ENCODE measurements at regions not wholly inside any gene's neighbourhood (a gene's known extent, or its start where the extent isn't known, plus 50 kb on each side); places are given as distances from the start of the nearest gene placed in this dataset.

DNA sequence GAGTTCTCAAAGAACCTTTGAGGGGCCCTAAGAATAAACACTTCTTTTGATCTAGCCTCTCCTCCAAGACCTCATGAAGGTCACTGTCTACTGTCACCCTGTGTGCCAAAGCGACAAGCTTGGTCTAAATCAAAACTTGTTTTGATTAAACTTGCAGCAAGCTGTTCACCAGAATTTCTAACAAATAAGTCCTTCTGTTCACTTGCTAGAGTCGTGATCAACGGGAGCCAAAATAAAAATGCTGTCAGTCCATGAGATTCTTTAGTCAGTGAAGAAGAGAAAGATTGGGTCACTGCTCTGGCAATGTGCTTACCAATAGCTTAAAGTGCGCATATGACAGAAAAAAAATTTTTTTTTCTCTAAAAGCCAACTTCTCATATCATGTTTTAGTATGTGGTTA, 53.9 kb upstream of the GALNT5 start:
- whole genome bisulfite sequencing, 2 donors (ENCODE audit: extremely low coverage in 2 of 2, insufficient read length in 2 of 2, insufficient replicate concordance in 1 of 2), result no CpG with 5 or more reads among the region's 4 CpGs
- no peak overlapping the region for H2BK15ac ChIP-seq (ENCODE audit: low read length)
- H2BK12ac ChIP-seq (ENCODE audit: low read length), result no peak overlapping the region

DNA sequence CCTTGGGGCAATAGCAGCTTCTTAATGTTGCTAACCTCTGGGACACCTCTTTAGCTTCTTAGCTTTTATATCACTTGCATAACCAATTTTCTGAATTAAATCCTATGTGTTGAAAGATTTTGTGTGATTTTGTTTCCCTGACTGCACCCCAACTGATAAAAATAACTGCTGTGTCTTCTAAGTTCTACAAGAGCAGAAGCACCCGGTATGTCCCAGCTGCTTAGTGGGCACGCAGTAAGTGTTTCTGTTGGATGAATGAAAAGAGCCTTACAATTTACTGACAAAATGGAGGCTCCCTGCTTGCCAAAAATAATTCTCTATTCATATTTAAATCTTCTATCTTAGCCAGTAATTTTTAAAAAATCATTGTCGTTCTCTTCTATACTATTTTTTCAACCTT, 53.1 kb upstream of the GALNT5 start:
- 100% methylated on average over 1 of the region's 3 CpGs; no CpG with 5 or more reads in 1 of the 2 donors for WGBS, 2 donors (ENCODE audit: extremely low coverage in 2 of 2, insufficient read length in 2 of 2, insufficient replicate concordance in 1 of 2)
- Histone ChIP-seq H3K18ac (ENCODE audit: low read length) (no peak overlapping the region), H3K27ac (replicated peaks; ENCODE audit: low read length) (no peak overlapping the region), H3K9ac (ENCODE audit: low read depth, low read length, poor library complexity) (no peak overlapping the region), H3K4me3 (ENCODE audit: low read length in 2 of 2) (no peak overlapping the region), H3K4ac (ENCODE audit: low read length) (no peak overlapping the region), H3K23ac (ENCODE audit: low read depth, low read length, poor library complexity) (no peak overlapping the region), H2BK12ac (ENCODE audit: low read length) (no peak overlapping the region), H2AK5ac (ENCODE audit: low read depth, low read length) (no peak overlapping the region), H3K79me1 (ENCODE audit: low read depth, low read length) (no peaks in the 10 kb centered on the region), H3K36me3 (replicated peaks in 1 of 2; ENCODE audit: control insufficient read depth in 2 of 2, insufficient read depth in 2 of 2, low read length in 2 of 2) (no peaks in the 10 kb centered on the region), H3K4me2 (ENCODE audit: insufficient read depth, low read length, poor library complexity, severe bottlenecking) (no peak overlapping the region), H2BK120ac (ENCODE audit: low read depth, low read length) (no peak overlapping the region), H2BK15ac (ENCODE audit: low read length) (no peak overlapping the region), H3K9me3 (replicated peaks in 1 of 2; ENCODE audit: control insufficient read depth in 2 of 2, insufficient read depth in 1 of 2, low read depth in 1 of 2, low read length in 2 of 2) (no peaks in the 10 kb centered on the region), H3K4me1 (ENCODE audit: control insufficient read depth in 2 of 2, insufficient read depth in 1 of 2, low read depth in 1 of 2, low read length in 2 of 2) (no peaks in the 10 kb centered on the region), H3K14ac (ENCODE audit: low read length) (no peak overlapping the region), H4K91ac (ENCODE audit: low read depth, low read length, poor library complexity) (no peak overlapping the region), H2AFZ (ENCODE audit: low read length) (no peak overlapping the region), H2BK5ac (ENCODE audit: low read length) (no peak overlapping the region), H4K8ac (ENCODE audit: low read depth, low read length) (no peak overlapping the region), H3K27me3 (ENCODE audit: control insufficient read depth in 3 of 3, insufficient read depth in 3 of 3, low read depth in 1 of 3, low read length in 3 of 3) (no peaks in the 10 kb centered on the region)
- no peak for DNase-seq (ENCODE audit: low spot score)

More for the DNA sequence above, 53.9 kb upstream of the GALNT5 start:
- Histone ChIP-seq H3K4me3 (ENCODE audit: low read length in 2 of 2) (no peak overlapping the region), H3K9ac (ENCODE audit: low read depth, low read length, poor library complexity) (no peak overlapping the region), H4K8ac (ENCODE audit: low read depth, low read length) (no peak overlapping the region), H3K4me1 (ENCODE audit: control insufficient read depth in 2 of 2, insufficient read depth in 1 of 2, low read depth in 1 of 2, low read length in 2 of 2) (no peaks in the 10 kb centered on the region), H4K91ac (ENCODE audit: low read depth, low read length, poor library complexity) (no peak overlapping the region), H2BK120ac (ENCODE audit: low read depth, low read length) (no peak overlapping the region), H3K79me1 (ENCODE audit: low read depth, low read length) (no peaks in the 10 kb centered on the region), H3K4ac (ENCODE audit: low read length) (no peak overlapping the region), H3K9me3 (replicated peaks in 1 of 2; ENCODE audit: control insufficient read depth in 2 of 2, insufficient read depth in 1 of 2, low read depth in 1 of 2, low read length in 2 of 2) (no peaks in the 10 kb centered on the region), H3K36me3 (replicated peaks in 1 of 2; ENCODE audit: control insufficient read depth in 2 of 2, insufficient read depth in 2 of 2, low read length in 2 of 2) (no peaks in the 10 kb centered on the region), H2BK5ac (ENCODE audit: low read length) (no peak overlapping the region), H3K27ac (replicated peaks; ENCODE audit: low read length) (no peak overlapping the region), H3K27me3 (ENCODE audit: control insufficient read depth in 3 of 3, insufficient read depth in 3 of 3, low read depth in 1 of 3, low read length in 3 of 3) (no peaks in the 10 kb centered on the region), H3K23ac (ENCODE audit: low read depth, low read length, poor library complexity) (no peak overlapping the region), H3K4me2 (ENCODE audit: insufficient read depth, low read length, poor library complexity, severe bottlenecking) (no peak overlapping the region), H2AFZ (ENCODE audit: low read length) (no peak overlapping the region), H2AK5ac (ENCODE audit: low read depth, low read length) (no peak overlapping the region), H3K14ac (ENCODE audit: low read length) (no peak overlapping the region), H3K18ac (ENCODE audit: low read length) (no peak overlapping the region)
- no peak for DNase-seq (ENCODE audit: low spot score)

DNA sequence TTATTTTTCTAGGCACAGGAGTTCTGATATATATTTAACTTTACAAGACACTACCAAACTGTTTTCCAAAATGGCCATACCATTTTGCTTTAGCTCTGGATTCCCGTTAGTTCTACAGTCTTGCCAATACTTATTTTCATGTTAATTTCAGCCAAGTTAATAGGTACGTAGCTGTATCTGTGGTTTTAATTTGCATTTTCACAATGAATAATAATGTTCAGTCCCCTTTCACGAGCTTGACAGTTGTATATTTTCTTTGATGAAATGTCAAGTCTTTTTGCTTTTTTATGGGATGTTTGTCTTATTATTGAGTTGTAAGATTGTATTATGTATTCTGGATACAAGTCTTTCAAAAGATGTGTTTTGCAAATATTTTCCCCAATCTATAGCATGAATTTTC, 50.6 kb upstream of the GALNT5 start:
- Histone ChIP-seq H3K18ac (ENCODE audit: low read length) (no peak overlapping the region), H3K9me3 (replicated peaks in 1 of 2; ENCODE audit: control insufficient read depth in 2 of 2, insufficient read depth in 1 of 2, low read depth in 1 of 2, low read length in 2 of 2) (no peaks in the 10 kb centered on the region), H3K79me1 (ENCODE audit: low read depth, low read length) (no peaks in the 10 kb centered on the region), H3K36me3 (replicated peaks in 1 of 2; ENCODE audit: control insufficient read depth in 2 of 2, insufficient read depth in 2 of 2, low read length in 2 of 2) (no peaks in the 10 kb centered on the region), H3K9ac (ENCODE audit: low read depth, low read length, poor library complexity) (no peak overlapping the region), H2AK5ac (ENCODE audit: low read depth, low read length) (no peak overlapping the region), H2BK12ac (ENCODE audit: low read length) (no peak overlapping the region), H2BK5ac (ENCODE audit: low read length) (no peak overlapping the region), H4K91ac (ENCODE audit: low read depth, low read length, poor library complexity) (no peak overlapping the region), H3K4me3 (ENCODE audit: low read length in 2 of 2) (no peak overlapping the region), H3K27me3 (ENCODE audit: control insufficient read depth in 3 of 3, insufficient read depth in 3 of 3, low read depth in 1 of 3, low read length in 3 of 3) (no peaks in the 10 kb centered on the region), H4K8ac (ENCODE audit: low read depth, low read length) (no peak overlapping the region), H2BK15ac (ENCODE audit: low read length) (no peak overlapping the region), H3K4me2 (ENCODE audit: insufficient read depth, low read length, poor library complexity, severe bottlenecking) (no peak overlapping the region), H3K4ac (ENCODE audit: low read length) (no peak overlapping the region), H2AFZ (ENCODE audit: low read length) (no peak overlapping the region), H3K27ac (replicated peaks; ENCODE audit: low read length) (no peak overlapping the region), H3K23ac (ENCODE audit: low read depth, low read length, poor library complexity) (no peak overlapping the region), H3K14ac (ENCODE audit: low read length) (no peak overlapping the region), H2BK120ac (ENCODE audit: low read depth, low read length) (no peak overlapping the region), H3K4me1 (ENCODE audit: control insufficient read depth in 2 of 2, insufficient read depth in 1 of 2, low read depth in 1 of 2, low read length in 2 of 2) (no peaks in the 10 kb centered on the region)
- DNase-seq (ENCODE audit: low spot score), result no peak
- no CpG with 5 or more reads among the region's 3 CpGs for WGBS, 2 donors (ENCODE audit: extremely low coverage in 2 of 2, insufficient read length in 2 of 2, insufficient replicate concordance in 1 of 2)
